Thoracic aorta (tissue), 2 donors: ENCODE measurements at regions not wholly inside any gene's neighbourhood (a gene's known extent, or its start where the extent isn't known, plus 50 kb on each side); places are given as distances from the start of the nearest gene placed in this dataset.

ENCODE experiments used
- ATAC-seq: fragments of 150-250 bp; one replicate; pipeline ENCODE4 v1.8.0; 2017; ENCODE audit warnings: low read depth; ENCODE audit not compliant: insufficient number of reproducible peaks, low FRiP score
- DNase-seq: peaks from one replicate; pipeline ENCODE4 v3.0.0-alpha.2; 2020; ENCODE audit warnings: low spot score
- H3K27ac ChIP-seq, 2 donors: fragments of 200-600 bp; sonication (generic); 1 replicate in 1 of 2; 2 replicates in 1 of 2; pipeline ENCODE4 v1.5.1; 2016; ENCODE audit warnings: mild to moderate bottlenecking in 2 of 2, moderate library complexity in 2 of 2
- H3K27me3 ChIP-seq: fragments of 200-600 bp; sonication (generic); replicated peaks from 2 replicates; pipeline ENCODE4 v1.6.0; 2016; ENCODE audit warnings: mild to moderate bottlenecking; ENCODE audit not compliant: insufficient read depth
- H3K36me3 ChIP-seq: fragments of 200-600 bp; sonication (generic); one replicate; pipeline ENCODE4 v1.5.1; 2016
- H3K4me1 ChIP-seq, 2 donors: fragments of 200-600 bp; sonication (generic); 1 replicate in 1 of 2; 2 replicates in 1 of 2; pipeline versions ENCODE4 v1.5.1 to v1.6.0; 2016; ENCODE audit warnings: low read depth in 2 of 2, mild to moderate bottlenecking in 1 of 2; ENCODE audit not compliant: control insufficient read depth in 1 of 2
- H3K4me3 ChIP-seq: fragments of 200-600 bp; sonication (generic); 2 replicates; pipeline ENCODE4 v1.5.1; 2016; ENCODE audit warnings: mild to moderate bottlenecking
- H3K9me3 ChIP-seq: fragments of 200-600 bp; sonication (generic); 2 replicates; pipeline ENCODE4 v1.5.1; 2016
- CTCF ChIP-seq: fragments of 200-600 bp; sonication (generic); IDR thresholded peaks from one replicate; pipeline ENCODE4 v1.5.1; 2019; ENCODE audit warnings: antibody characterized with exemption

GRCh38 chr20:39913274-39913673 lies 775.8 kb downstream of the MAFB start:
- DNase-seq = no peak
- Histone ChIP-seq H3K4me3 (no peak overlapping the region), H3K27ac (no peak overlapping the region), H3K27me3 (no peaks in the 10 kb centered on the region), H3K4me1 (no peaks in the 10 kb centered on the region), H3K9me3 (no peaks in the 10 kb centered on the region), H3K36me3 (no peaks in the 10 kb centered on the region)
- TF ChIP-seq CTCF = no peak
- no peak for ATAC-seq

GRCh38 chr20:39911497-39911896 lies 777.5 kb downstream of the MAFB start:
- Histone ChIP-seq H3K36me3 (no peaks in the 10 kb centered on the region), H3K4me1 (no peaks in the 10 kb centered on the region), H3K27me3 (no peaks in the 10 kb centered on the region), H3K9me3 (no peaks in the 10 kb centered on the region), H3K27ac (no peak overlapping the region), H3K4me3 (no peak overlapping the region)
- no peak for DNase-seq
- TF ChIP-seq CTCF = no peak
- no peak for ATAC-seq

- DNase-seq (no peak), ATAC-seq (no peak)
- Histone ChIP-seq H3K27me3 (no peaks in the 10 kb centered on the region), H3K36me3 (no peaks in the 10 kb centered on the region), H3K4me1 (no peaks in the 10 kb centered on the region), H3K9me3 (no peaks in the 10 kb centered on the region), H3K4me3 (no peak overlapping the region), H3K27ac (no peak overlapping the region)
- no peak for TF ChIP-seq CTCF
Measured at GRCh38 chr20:39910536-39910935, 778.5 kb downstream of the MAFB start.

GRCh38 chr20:39909447-39909846 lies 779.6 kb downstream of the MAFB start:
- Histone ChIP-seq H3K4me1 (peaks cover 0 to 5% of the 10 kb centered on the region in 2 donors), H3K9me3 (no peaks in the 10 kb centered on the region), H3K4me3 (no peak overlapping the region), H3K27me3 (no peaks in the 10 kb centered on the region), H3K27ac (no peak overlapping the region), H3K36me3 (no peaks in the 10 kb centered on the region)
- no peak for DNase-seq
- TF ChIP-seq CTCF = no peak
- ATAC-seq = no peak

GRCh38 chr20:39904476-39905112 lies 784.4 kb downstream of the MAFB start:
- H3K27ac ChIP-seq = peak overlapping the region in 1 of 2 donors; percentile 10

More at GRCh38 chr20:39904476-39905112, 784.4 kb downstream of the MAFB start:
- peaks cover 0 to 18% of the 10 kb centered on the region in 2 donors for H3K4me1 ChIP-seq
- TF ChIP-seq CTCF = no peak
- H3K9me3 ChIP-seq = no peaks in the 10 kb centered on the region
- no peaks in the 10 kb centered on the region for H3K27me3 ChIP-seq
- H3K36me3 ChIP-seq = no peaks in the 10 kb centered on the region
- ATAC-seq (no peak), DNase-seq (no peak)
- no peak overlapping the region for H3K4me3 ChIP-seq
